ENCODE measurements at regions not wholly inside any gene's neighbourhood (a gene's known extent, or its start where the extent isn't known, plus 50 kb on each side); places are given as distances from the start of the nearest gene placed in this dataset.

GRCh38 chr22:48314073-48314472 lies 1513.6 kb downstream of the BRD1 start:
- Histone ChIP-seq H3K27ac (no peak overlapping the region), H3K4me1 (replicated peaks in 1 of 2) (no peaks in the 10 kb centered on the region), H3K4me3 (no peak overlapping the region)
- 0 to 60% (median 20%) methylated on average over 1 to 6 of the region's 6 CpGs; no CpG with 5 or more reads in 2 of the 10 experiments for WGBS, 10 experiments
- in situ Hi-C loops (cut with MboI; ENCODE audit: low pct_unique_long_range_greater_than_20kb in 2 of 9, low sequenced_read_pairs in 9 of 9, unreplicated experiment in 9 of 9): no loop called here
- no peak for ATAC-seq (replicated peaks in 6 of 8)

- no peaks in the 10 kb centered on the region for H3K4me1 ChIP-seq (replicated peaks in 1 of 2)
- H3K4me3 ChIP-seq: no peak overlapping the region
- no peak overlapping the region for H3K27ac ChIP-seq
- WGBS, 10 experiments: 6 to 57% (median 40%) methylated on average over 3 to 10 of the region's 14 CpGs
- ATAC-seq (replicated peaks in 6 of 8): no peak
- in situ Hi-C loops (cut with MboI; ENCODE audit: low pct_unique_long_range_greater_than_20kb in 2 of 9, low sequenced_read_pairs in 9 of 9, unreplicated experiment in 9 of 9): no loop called here
These were observed 1514.4 kb downstream of the BRD1 start for GRCh38 chr22:48313175-48313830.

- 13 to 94% (median 40%) methylated on average over 1 to 7 of the region's 10 CpGs; no CpG with 5 or more reads in 1 of the 10 experiments for WGBS, 10 experiments
- in situ Hi-C loops (cut with MboI; ENCODE audit: low pct_unique_long_range_greater_than_20kb in 2 of 9, low sequenced_read_pairs in 9 of 9, unreplicated experiment in 9 of 9): no loop called here
- ATAC-seq (replicated peaks in 6 of 8): no peak
- H3K4me3 ChIP-seq: no peak overlapping the region
- H3K4me1 ChIP-seq (replicated peaks in 1 of 2): no peaks in the 10 kb centered on the region
- H3K27ac ChIP-seq: no peak overlapping the region
These were observed 1516.9 kb downstream of the BRD1 start for GRCh38 chr22:48310740-48311139.

- in situ Hi-C loops (cut with MboI; ENCODE audit: low pct_unique_long_range_greater_than_20kb in 2 of 9, low sequenced_read_pairs in 9 of 9, unreplicated experiment in 9 of 9): no loop called here
These were observed 1517.4 kb downstream of the BRD1 start for GRCh38 chr22:48310289-48310688.

DNA sequence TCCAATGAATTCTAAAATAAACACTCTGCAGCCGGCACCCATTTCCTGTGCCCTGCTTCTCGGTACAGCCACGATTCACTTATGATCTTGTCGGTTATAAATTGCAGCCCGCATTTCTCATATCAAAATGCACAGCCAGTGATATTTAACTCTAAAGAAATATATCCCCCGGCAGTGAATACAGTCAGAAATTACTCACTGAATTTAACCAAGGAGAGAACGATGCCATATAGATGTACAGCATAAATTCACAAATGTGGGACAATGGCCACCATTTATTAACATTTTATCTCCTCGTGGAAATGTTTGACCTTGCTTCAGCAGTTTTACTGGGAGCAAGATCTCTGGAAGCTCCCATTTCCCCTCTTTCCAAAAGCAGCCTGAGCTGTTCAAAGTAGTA lies 1517.8 kb downstream of the BRD1 start:
- no peak for ATAC-seq (replicated peaks in 6 of 8)
- Histone ChIP-seq H3K4me3 (no peak overlapping the region), H3K4me1 (replicated peaks in 1 of 2) (no peaks in the 10 kb centered on the region), H3K27ac (no peak overlapping the region)
- in situ Hi-C loops (cut with MboI; ENCODE audit: low pct_unique_long_range_greater_than_20kb in 2 of 9, low sequenced_read_pairs in 9 of 9, unreplicated experiment in 9 of 9): no loop called here
- WGBS, 10 experiments: 0 to 80% (median 60%) methylated on average over 3 to 8 of the region's 8 CpGs; no CpG with 5 or more reads in 1 of the 10 experiments

More at GRCh38 chr22:48310289-48310688, 1517.4 kb downstream of the BRD1 start:
- no peak overlapping the region for H3K4me3 ChIP-seq
- 20 to 100% (median 54%) methylated on average over 1 to 6 of the region's 6 CpGs; no CpG with 5 or more reads in 2 of the 10 experiments for WGBS, 10 experiments
- no peaks in the 10 kb centered on the region for H3K4me1 ChIP-seq (replicated peaks in 1 of 2)
- no peak overlapping the region for H3K27ac ChIP-seq
- ATAC-seq (replicated peaks in 6 of 8): no peak

- Histone ChIP-seq H3K4me3 (no peak overlapping the region), H3K27ac (no peak overlapping the region), H3K4me1 (replicated peaks in 1 of 2) (no peaks in the 10 kb centered on the region)
- 7 to 60% (median 30%) methylated on average over 1 to 3 of the region's 18 CpGs; no CpG with 5 or more reads in 5 of the 10 experiments for WGBS, 10 experiments
- ATAC-seq (replicated peaks in 6 of 8): no peak
- in situ Hi-C loops (cut with MboI; ENCODE audit: low pct_unique_long_range_greater_than_20kb in 2 of 9, low sequenced_read_pairs in 9 of 9, unreplicated experiment in 9 of 9): no loop called here
These were observed 1518.5 kb downstream of the BRD1 start for GRCh38 chr22:48309115-48309705.

- 45 to 75% (median 63%) methylated on average over 2 to 6 of the region's 7 CpGs; no CpG with 5 or more reads in 3 of the 10 experiments for WGBS, 10 experiments
- H3K4me3 ChIP-seq: no peak overlapping the region
- in situ Hi-C loops (cut with MboI; ENCODE audit: low pct_unique_long_range_greater_than_20kb in 2 of 9, low sequenced_read_pairs in 9 of 9, unreplicated experiment in 9 of 9): no loop called here
These were observed 1519.7 kb downstream of the BRD1 start for GRCh38 chr22:48307931-48308330.

DNA sequence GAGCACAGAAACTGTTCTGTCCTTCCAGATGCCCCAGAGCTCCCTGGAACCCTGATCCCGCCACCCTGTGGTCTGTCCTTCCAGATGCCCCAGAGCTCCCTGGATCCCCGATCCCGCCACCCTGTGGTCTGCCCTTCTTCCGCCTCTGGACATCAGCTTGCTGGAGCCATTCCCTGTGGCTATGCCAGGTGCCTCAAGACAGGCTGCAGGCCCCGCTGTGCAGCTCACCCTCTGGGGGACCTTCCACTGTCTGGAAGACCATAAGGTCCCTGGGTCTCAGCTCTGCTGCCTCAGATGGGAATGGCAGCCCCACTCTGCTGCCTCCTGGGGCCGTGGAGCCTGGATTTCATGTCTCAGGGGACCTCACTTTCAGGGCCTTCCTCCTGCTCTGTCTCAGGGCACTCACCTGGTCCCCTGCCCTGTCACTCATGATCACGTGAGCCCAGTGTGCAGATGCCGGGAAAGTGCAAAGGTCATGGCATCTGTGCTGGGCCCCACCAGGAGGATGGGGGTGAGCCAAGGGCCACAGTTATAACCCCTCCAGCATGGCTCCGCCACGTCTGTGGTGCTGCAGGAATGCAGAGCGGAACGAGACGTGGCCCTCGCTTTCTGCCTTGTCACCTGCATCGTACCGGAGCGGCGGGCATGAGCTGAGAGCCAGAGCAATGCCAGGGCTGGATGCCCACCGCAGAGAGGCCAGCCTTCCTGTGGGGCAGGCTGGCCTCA lies 1520.7 kb downstream of the BRD1 start:
- no peak overlapping the region for H3K4me3 ChIP-seq
- H3K27ac ChIP-seq: no peak overlapping the region
- ATAC-seq (replicated peaks in 6 of 8): no peak
- 0 to 60% (median 30%) methylated on average over 1 to 5 of the region's 19 CpGs; no CpG with 5 or more reads in 5 of the 10 experiments for WGBS, 10 experiments
- in situ Hi-C loops (cut with MboI; ENCODE audit: low pct_unique_long_range_greater_than_20kb in 2 of 9, low sequenced_read_pairs in 9 of 9, unreplicated experiment in 9 of 9): no loop called here
- H3K4me1 ChIP-seq (replicated peaks in 1 of 2): no peaks in the 10 kb centered on the region

More at GRCh38 chr22:48307931-48308330, 1519.7 kb downstream of the BRD1 start:
- H3K27ac ChIP-seq: no peak overlapping the region
- ATAC-seq (replicated peaks in 6 of 8): no peak
- H3K4me1 ChIP-seq (replicated peaks in 1 of 2): no peaks in the 10 kb centered on the region

- Histone ChIP-seq H3K4me1 (replicated peaks in 1 of 2) (no peaks in the 10 kb centered on the region), H3K27ac (no peak overlapping the region), H3K4me3 (no peak overlapping the region)
- WGBS, 10 experiments: 17 to 80% (median 66%) methylated on average over 1 to 2 of the region's 8 CpGs; no CpG with 5 or more reads in 6 of the 10 experiments
- in situ Hi-C loops (cut with MboI; ENCODE audit: low pct_unique_long_range_greater_than_20kb in 2 of 9, low sequenced_read_pairs in 9 of 9, unreplicated experiment in 9 of 9): no loop called here
- ATAC-seq (replicated peaks in 6 of 8): no peak
These were observed 1521.4 kb downstream of the BRD1 start for GRCh38 chr22:48306284-48306683.

GRCh38 chr22:48305726-48306235 lies 1521.9 kb downstream of the BRD1 start:
- WGBS, 10 experiments: 48 to 90% (median 60%) methylated on average over 1 to 3 of the region's 14 CpGs; no CpG with 5 or more reads in 7 of the 10 experiments
- Histone ChIP-seq H3K27ac (no peak overlapping the region), H3K4me3 (no peak overlapping the region), H3K4me1 (replicated peaks in 1 of 2) (no peaks in the 10 kb centered on the region)
- ATAC-seq (replicated peaks in 6 of 8): no peak
- in situ Hi-C loops (cut with MboI; ENCODE audit: low pct_unique_long_range_greater_than_20kb in 2 of 9, low sequenced_read_pairs in 9 of 9, unreplicated experiment in 9 of 9): no loop called here

GRCh38 chr22:48303369-48303725 lies 1524.3 kb downstream of the BRD1 start:
- in situ Hi-C loops (cut with MboI; ENCODE audit: low pct_unique_long_range_greater_than_20kb in 2 of 9, low sequenced_read_pairs in 9 of 9, unreplicated experiment in 9 of 9): no loop called here
- no peaks in the 10 kb centered on the region for H3K4me1 ChIP-seq (replicated peaks in 1 of 2)

DNA sequence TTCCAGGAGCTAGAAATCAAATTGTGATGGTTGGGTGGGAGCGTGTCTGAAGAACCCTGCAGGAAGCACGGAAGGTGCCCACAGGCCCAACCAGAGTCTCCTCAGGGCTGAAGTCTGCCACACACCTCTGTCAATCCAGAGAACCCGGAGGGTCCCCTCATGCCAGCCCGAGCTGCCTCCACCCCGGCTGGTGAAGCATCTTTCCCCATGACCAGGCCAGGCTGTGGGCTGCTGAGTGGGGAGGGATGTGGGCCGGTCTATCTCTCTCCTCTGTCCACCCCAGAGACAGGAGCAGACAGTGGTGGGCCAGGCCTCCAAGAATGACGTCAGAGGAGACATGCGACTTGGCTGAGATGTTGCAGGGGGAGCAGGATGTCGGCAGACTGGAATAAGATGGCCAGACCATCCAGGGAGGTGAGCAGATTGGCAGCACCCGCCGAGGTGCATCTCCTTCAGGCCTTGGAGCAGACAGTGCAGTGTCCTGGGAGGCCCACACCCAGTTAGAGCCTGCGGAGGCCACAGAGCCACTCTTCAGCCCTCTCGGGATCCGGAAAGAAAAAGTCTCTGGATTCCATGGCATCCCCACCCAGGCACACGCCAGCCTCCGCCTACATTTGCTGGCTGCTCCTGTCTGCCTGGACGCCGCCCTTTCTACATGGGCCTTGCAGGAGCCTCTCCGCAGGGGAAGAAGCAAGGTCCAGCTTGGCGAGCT lies 1524.9 kb downstream of the BRD1 start:
- 7 to 93% (median 43%) methylated on average over 3 to 8 of the region's 20 CpGs; no CpG with 5 or more reads in 3 of the 10 experiments for WGBS, 10 experiments
- Histone ChIP-seq H3K4me1 (replicated peaks in 1 of 2) (no peaks in the 10 kb centered on the region), H3K27ac (no peak overlapping the region), H3K4me3 (no peak overlapping the region)
- in situ Hi-C loops (cut with MboI; ENCODE audit: low pct_unique_long_range_greater_than_20kb in 2 of 9, low sequenced_read_pairs in 9 of 9, unreplicated experiment in 9 of 9): no loop called here
- peak in 2 of 8 experiments; percentile 61 to 92 for ATAC-seq (replicated peaks in 6 of 8)

More at GRCh38 chr22:48303369-48303725, 1524.3 kb downstream of the BRD1 start:
- Histone ChIP-seq H3K4me3 (no peak overlapping the region), H3K27ac (no peak overlapping the region)
- 0 to 87% (median 38%) methylated on average over 1 to 5 of the region's 5 CpGs; no CpG with 5 or more reads in 5 of the 10 experiments for WGBS, 10 experiments
- ATAC-seq (replicated peaks in 6 of 8): peak in 2 of 8 experiments; percentile 28 to 75
